Activated B cell treated with CpG ODN at 0.5 μM for 24 hours (primary cell): ENCODE measurements at regions not wholly inside any gene's neighbourhood (a gene's known extent, or its start where the extent isn't known, plus 50 kb on each side); places are given as distances from the start of the nearest gene placed in this dataset.

ENCODE experiments used
- ATAC-seq: fragments of 200-7000 bp; cut with Tn5 transposase; one replicate; pipeline ENCODE4 v1.10.0; 2021; ENCODE audit warnings: low read depth, mild to moderate bottlenecking, moderate library complexity
- CTCF ChIA-PET: fragments of 350-600 bp; sonication (Branson Sonifier 250); formaldehyde crosslinking; loops from one replicate; lab custom pipeline; 2021; ENCODE audit warnings: antibody characterized with exemption; lab: Charles Lee
- POLR2A ChIA-PET: fragments of 350-600 bp; sonication (Branson Sonifier 250); formaldehyde crosslinking; loops from one replicate; lab custom pipeline; 2021; ENCODE audit warnings: antibody characterized with exemption; lab: Charles Lee
- DNase-seq: peaks from one replicate; pipeline ENCODE4 v3.0.0; 2022
- H3K27ac Mint-ChIP-seq: one replicate; pipeline ENCODE4 v1.8.0; 2020; ENCODE audit warnings: mixed read lengths
- H3K27me3 Mint-ChIP-seq: one replicate; pipeline ENCODE4 v1.8.0; 2021; ENCODE audit warnings: mixed read lengths
- H3K36me3 Mint-ChIP-seq: one replicate; pipeline ENCODE4 v1.8.0; 2021; ENCODE audit warnings: low read depth, mixed read lengths
- H3K4me1 Mint-ChIP-seq: one replicate; pipeline ENCODE4 v1.8.0; 2021; ENCODE audit warnings: mixed read lengths
- H3K4me3 Mint-ChIP-seq: one replicate; pipeline ENCODE4 v1.8.0; 2020; ENCODE audit warnings: mild to moderate bottlenecking, mixed read lengths
- H3K9me3 Mint-ChIP-seq: one replicate; pipeline ENCODE4 v1.8.0; 2020; ENCODE audit warnings: mixed read lengths
- CTCF ChIP-seq: fragments of 200-600 bp; IDR thresholded peaks from one replicate; pipeline ENCODE4 v1.8.0; 2022; ENCODE audit warnings: antibody characterized with exemption, mild to moderate bottlenecking
- intact Hi-C: fragments of 100-400 bp; cut with micrococcal nuclease; formaldehyde crosslinking; loops from one replicate; pipeline ENCODE4 v1.15.1; 2024

DNA sequence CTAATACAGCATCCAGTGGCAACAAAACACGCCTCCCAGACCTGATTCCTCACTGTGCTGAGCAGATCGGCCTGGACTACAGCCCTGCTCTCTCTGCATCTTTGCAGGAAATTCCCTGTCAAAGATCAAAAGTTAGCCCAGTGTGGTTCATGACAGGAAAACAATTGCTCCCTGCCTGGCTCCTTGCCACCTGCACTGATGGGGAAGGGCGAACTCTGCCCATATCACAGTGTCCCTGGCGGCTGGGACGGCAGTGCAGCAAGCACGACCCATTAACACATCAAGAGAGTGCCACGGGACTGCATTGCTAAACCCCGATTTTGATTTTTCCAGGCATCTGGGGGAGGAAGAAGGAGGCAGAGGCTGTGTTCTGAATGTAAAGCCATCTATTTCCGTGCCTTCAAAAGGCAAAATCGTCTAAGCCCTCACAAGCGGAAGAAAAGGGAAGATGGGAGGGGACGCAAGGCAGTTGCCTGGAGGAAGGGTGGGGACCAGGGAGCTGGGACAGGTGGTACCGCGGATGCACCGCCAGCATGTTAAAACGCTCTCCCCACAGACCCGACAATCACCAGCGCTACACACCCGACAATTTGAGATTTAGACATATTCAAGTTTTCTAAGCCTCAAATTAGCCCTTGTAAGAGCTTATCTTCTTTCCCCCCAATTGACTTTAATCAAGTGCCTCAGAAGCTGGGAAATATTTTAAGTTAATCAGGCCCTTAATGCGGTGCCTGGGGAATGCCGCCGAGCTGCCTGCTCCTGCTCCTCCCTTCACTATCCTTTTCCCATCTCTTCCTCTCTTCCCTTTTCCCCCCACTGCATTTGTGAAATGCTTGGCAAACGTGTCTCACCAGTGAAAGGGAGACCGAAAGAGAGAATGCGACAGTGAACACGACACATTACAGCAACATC is 238.8 kb upstream of the CDH5 start:
- Mint-ChIP-seq H3K4me3 (no peak overlapping the region), H3K9me3 (no peaks in the 10 kb centered on the region), H3K27ac (no peak overlapping the region), H3K27me3 (peaks cover 24% of the 10 kb centered on the region), H3K36me3 (no peaks in the 10 kb centered on the region), H3K4me1 (no peaks in the 10 kb centered on the region)
- no peak for TF ChIP-seq CTCF
- POLR2A ChIA-PET: no interaction called here
- ATAC-seq: no peak
- intact Hi-C loops: no loop called here
- CTCF ChIA-PET: no interaction called here
- DNase-seq: no peak

- no peak for TF ChIP-seq CTCF
- ChIA-PET CTCF (no interaction called here), POLR2A (no interaction called here)
- Mint-ChIP-seq H3K27ac (no peak overlapping the region), H3K9me3 (no peaks in the 10 kb centered on the region), H3K27me3 (peaks cover 1% of the 10 kb centered on the region), H3K4me1 (no peaks in the 10 kb centered on the region), H3K4me3 (no peak overlapping the region), H3K36me3 (no peaks in the 10 kb centered on the region)
- DNase-seq: no peak
- ATAC-seq: no peak
- intact Hi-C loops: no loop called here
Observed at GRCh38 chr16:66121466-66121865, 245.0 kb upstream of the CDH5 start.

- no peak for TF ChIP-seq CTCF
- POLR2A ChIA-PET: no interaction called here
- DNase-seq (no peak), ATAC-seq (no peak)
- CTCF ChIA-PET: no interaction called here
- Mint-ChIP-seq H3K27ac (no peak overlapping the region), H3K27me3 (no peaks in the 10 kb centered on the region), H3K4me1 (no peaks in the 10 kb centered on the region), H3K9me3 (no peaks in the 10 kb centered on the region), H3K4me3 (no peak overlapping the region), H3K36me3 (no peaks in the 10 kb centered on the region)
- intact Hi-C loops: no loop called here
Observed at GRCh38 chr16:66120656-66121055, 245.8 kb upstream of the CDH5 start.

DNA sequence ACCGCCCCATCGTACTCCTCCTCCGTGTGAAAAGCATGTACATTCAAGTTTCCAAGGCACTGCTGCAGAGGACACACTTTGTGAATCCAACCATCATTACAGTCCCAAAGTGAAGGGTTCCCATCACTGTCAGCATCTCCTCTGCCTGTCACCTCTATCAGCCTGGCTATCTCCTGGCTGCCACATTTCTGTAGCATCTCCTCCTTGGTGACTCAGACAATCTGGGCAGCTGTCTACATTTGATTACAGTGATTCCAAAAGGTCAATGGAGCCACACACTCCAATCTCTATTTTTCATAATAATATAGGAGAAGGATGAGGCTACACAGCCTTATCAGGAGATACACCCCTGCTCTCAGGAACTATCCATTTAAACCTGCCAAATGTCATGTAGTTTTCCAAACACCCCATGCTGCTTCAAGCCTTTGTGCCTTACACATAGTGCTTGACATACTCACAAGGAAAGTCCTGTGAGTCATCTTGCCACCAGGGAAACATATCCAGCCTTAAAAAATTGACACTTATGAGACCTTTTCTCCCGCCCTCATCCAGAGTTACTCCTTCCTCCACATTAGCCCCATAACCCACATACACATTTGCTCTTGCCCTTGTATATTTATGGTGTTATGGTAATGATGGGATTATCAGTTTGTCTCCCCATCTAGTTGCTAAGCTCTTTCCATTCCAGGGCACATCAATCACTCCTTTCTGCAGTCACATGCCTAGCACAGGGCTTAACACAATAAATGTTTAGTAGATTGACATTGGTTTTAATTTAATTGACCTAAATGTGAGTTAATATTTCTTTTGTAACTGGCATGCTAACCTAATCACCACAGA is 250.1 kb upstream of the CDH5 start:
- Mint-ChIP-seq H3K27me3 (no peaks in the 10 kb centered on the region), H3K4me1 (no peaks in the 10 kb centered on the region), H3K27ac (no peak overlapping the region), H3K36me3 (no peaks in the 10 kb centered on the region), H3K9me3 (no peaks in the 10 kb centered on the region), H3K4me3 (no peak overlapping the region)
- intact Hi-C loops: no loop called here
- DNase-seq (no peak), ATAC-seq (no peak)
- no peak for TF ChIP-seq CTCF
- POLR2A ChIA-PET: no interaction called here
- CTCF ChIA-PET: no interaction called here

DNA sequence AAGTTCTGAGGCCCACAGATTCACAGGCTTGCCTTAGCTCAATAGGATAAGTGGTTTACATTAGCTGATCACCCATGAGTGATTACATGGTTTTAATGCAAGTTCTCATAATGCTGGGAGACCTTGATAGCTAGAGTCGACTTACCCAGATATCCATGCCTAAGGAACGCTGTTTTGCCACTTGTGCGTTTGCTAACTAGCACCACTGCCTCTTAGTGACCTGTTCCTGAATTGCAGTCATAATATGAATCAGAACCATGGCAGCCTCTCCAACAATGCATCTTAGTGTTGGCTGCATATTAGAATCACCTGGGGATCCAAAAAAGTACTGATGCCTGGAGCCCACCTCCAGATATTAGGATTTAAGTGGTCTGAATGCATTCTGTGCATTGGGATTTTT is 251.1 kb upstream of the CDH5 start:
- ChIA-PET CTCF (no interaction called here), POLR2A (no interaction called here)
- DNase-seq (no peak), ATAC-seq (no peak)
- Mint-ChIP-seq H3K27ac (no peak overlapping the region), H3K27me3 (no peaks in the 10 kb centered on the region), H3K9me3 (no peaks in the 10 kb centered on the region), H3K4me3 (no peak overlapping the region), H3K36me3 (no peaks in the 10 kb centered on the region), H3K4me1 (no peaks in the 10 kb centered on the region)
- TF ChIP-seq CTCF: no peak
- intact Hi-C loops: no loop called here
